ENCODE measurements at regions not wholly inside any gene's neighbourhood (a gene's known extent, or its start where the extent isn't known, plus 50 kb on each side); places are given as distances from the start of the nearest gene placed in this dataset.

DNA sequence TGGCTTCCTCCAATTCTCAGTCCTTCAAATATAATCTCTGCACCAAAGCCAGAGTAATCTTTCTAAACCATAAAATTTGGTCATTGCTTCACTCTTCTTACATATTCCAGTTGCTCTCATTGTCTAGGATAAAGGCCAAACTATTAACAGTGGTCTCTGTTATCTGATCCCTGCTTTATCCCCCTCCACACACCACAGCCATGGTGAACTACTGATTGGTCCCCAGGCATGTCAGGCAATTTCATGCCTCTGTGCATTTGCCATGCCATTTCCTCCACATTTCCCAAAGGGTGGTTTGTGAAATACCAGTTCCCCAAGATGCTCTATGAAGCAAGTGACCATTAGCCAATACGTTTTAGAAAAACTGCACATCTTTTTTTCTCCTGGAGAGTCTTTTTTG is 97.0 kb downstream of the FAM181B start:
- no peak for DNase-seq (ENCODE audit: extremely low read depth, low read depth)
- TF ChIP-seq, protein P1, sequence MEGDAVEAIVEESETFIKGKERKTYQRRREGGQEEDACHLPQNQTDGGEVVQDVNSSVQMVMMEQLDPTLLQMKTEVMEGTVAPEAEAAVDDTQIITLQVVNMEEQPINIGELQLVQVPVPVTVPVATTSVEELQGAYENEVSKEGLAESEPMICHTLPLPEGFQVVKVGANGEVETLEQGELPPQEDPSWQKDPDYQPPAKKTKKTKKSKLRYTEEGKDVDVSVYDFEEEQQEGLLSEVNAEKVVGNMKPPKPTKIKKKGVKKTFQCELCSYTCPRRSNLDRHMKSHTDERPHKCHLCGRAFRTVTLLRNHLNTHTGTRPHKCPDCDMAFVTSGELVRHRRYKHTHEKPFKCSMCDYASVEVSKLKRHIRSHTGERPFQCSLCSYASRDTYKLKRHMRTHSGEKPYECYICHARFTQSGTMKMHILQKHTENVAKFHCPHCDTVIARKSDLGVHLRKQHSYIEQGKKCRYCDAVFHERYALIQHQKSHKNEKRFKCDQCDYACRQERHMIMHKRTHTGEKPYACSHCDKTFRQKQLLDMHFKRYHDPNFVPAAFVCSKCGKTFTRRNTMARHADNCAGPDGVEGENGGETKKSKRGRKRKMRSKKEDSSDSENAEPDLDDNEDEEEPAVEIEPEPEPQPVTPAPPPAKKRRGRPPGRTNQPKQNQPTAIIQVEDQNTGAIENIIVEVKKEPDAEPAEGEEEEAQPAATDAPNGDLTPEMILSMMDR (IDR thresholded peaks at IDR 0.05; ENCODE audit: low read depth, low read length), result no peak

DNA sequence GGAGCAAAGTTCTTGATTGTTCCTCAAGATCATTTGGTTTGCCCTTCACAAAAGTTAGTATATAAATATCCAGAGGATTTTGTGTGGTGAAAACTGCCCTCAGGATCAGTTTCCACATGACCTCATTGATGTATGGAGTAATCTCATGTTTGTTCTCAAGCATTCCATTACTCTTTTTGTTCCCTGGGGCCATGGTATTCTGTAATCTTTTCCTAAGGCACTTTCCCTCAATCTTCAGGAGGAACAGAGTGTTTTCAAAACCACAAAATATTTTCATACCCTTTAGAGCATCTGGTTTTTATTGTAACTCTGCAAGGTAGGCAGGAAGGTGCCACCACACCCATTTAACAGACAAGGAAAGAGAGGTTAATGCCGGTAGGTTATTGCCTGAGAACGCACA is 99.6 kb downstream of the FAM181B start:
- TF ChIP-seq, protein P1 (IDR thresholded peaks at IDR 0.05; ENCODE audit: low read depth, low read length), result no peak
- DNase-seq (ENCODE audit: extremely low read depth, low read depth), result no peak

DNA sequence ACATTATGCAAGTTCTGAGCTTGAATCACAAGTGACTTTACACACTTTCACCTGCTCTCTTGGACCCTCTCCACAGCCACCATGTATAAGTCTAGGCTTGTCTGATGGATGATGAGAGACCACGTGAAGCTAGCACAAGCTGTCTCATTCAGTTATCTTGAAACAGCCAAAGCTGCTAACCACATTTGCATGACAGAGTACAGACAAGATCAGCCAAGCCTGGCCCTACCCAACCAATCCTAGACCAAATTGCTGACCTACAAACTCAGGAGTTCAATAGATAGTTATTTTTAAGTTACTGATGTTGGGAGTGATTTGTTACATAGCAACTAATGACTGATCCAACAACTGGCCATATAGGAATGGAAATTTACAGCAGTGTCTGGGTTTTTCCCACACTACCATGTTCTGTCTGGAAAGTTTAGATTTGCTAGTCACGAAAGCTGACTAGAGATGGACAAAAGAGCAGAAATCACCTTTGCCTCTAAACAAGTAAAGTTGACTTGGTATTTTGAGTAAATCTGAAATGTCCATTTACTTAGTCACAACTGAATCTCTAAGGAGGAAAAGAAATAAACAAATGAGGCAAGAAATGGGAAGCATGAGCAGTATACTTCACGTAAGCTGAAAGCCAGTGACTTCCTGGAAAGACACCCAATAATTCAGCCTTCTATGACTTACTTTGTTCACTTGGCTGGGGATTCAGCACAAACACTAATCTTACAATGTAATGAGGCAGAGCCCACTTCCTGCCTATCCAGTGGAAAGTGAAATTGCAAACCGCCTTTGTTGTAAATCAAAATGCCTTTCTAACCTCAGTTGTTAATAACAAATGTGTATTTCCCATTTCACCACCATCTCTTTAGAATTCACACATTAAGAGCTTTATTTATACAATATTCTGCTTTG is 101.7 kb downstream of the FAM181B start:
- DNase-seq (ENCODE audit: extremely low read depth, low read depth), result no peak

DNA sequence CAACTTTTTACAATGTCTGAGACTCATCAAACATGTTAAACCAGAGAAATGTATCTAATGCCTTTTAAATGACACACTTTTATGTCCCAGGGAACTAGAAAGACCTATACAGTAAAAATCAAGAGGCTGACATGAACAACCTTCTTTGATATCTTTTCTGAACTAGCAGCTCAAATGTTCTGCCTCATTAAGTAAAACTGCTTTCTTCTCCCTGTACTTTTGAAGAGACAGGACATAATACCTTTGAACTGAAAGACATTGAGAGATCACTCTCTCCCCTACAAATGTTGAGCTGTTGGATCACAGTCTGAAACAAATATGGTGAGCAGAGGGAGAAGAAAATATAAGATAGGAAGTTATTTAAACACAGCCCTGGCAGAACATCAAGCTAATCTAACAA is 123.0 kb downstream of the FAM181B start:
- TF ChIP-seq, protein P1 (IDR thresholded peaks at IDR 0.05; ENCODE audit: low read depth, low read length), result no peak

More for the DNA sequence above, 101.7 kb downstream of the FAM181B start:
- TF ChIP-seq, protein P1 (IDR thresholded peaks at IDR 0.05; ENCODE audit: low read depth, low read length), result no peak

DNA sequence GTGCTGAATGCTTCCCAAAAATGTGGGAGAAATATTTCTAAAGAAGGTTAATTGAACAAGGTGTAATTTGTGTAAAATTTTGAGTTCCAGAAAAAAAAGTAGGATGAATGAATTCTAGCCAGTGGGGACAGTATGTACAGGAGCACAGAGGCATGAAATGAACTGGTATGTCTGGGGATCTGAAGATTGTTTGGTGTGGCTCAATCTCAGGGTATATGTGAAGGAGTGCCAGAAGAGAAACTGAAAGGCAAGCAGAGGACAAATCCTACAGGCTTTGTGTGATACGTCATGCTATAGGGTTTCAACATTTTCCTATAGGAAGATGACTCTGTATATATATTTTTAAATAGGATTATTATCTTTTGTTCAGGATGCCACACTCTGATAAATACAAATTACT is 126.9 kb downstream of the FAM181B start:
- TF ChIP-seq, protein P1 (IDR thresholded peaks at IDR 0.05; ENCODE audit: low read depth, low read length), result no peak
- no peak for DNase-seq (ENCODE audit: extremely low read depth, low read depth)

More for the DNA sequence above, 123.0 kb downstream of the FAM181B start:
- DNase-seq (ENCODE audit: extremely low read depth, low read depth), result no peak

DNA sequence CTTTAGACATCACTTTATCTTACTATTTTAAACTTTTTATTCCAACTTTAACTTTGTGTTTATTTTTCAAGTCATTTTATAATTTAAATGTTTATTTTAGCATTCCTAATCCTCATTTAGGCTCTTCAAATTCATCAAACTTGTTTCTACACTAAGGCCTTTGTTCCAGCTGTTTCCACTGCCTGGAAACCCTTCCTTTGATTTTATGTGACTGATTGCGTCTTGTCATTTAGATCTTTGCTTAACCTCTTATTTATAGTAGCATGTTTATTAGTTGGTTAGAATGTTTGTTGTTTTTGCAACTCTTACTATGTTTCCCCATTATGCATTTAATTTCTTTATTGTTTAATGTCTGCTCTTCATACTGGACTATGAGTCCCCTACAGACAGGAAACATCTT is 132.0 kb downstream of the FAM181B start:
- DNase-seq (ENCODE audit: extremely low read depth, low read depth), result no peak
- TF ChIP-seq, protein P1 (IDR thresholded peaks at IDR 0.05; ENCODE audit: low read depth, low read length), result no peak

DNA sequence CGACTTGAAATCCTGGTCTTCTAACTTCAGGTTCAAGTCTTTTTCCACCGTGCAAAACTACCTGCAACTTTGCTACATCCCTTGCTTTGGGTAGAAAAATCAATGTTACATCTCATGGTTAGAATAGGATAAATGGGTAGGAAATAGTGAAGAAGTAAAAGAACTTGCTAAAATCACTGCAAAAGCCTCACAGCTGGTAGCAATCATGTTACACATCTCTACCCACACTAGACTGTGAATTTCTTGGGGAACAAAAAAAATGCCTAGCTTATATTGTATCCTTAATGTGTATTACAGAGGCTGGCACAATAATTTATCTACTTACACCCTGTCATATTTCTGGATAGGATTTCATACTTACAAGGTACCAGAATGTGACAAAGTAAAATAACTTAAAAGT is 133.8 kb downstream of the FAM181B start:
- TF ChIP-seq, protein P1 (IDR thresholded peaks at IDR 0.05; ENCODE audit: low read depth, low read length), result no peak
- DNase-seq (ENCODE audit: extremely low read depth, low read depth), result no peak

Measured in AG09319 (cell line).